ENCODE measurements at regions not wholly inside any gene's neighbourhood (a gene's known extent, or its start where the extent isn't known, plus 50 kb on each side); places are given as distances from the start of the nearest gene placed in this dataset.
A peak's percentile ranks its signal among the peaks of the same experiment; 100 is the strongest.

- FAIRE-seq (no peak), DNase-seq (ENCODE audit: low read depth) (peak; percentile 73)
- TF ChIP-seq, protein P1, sequence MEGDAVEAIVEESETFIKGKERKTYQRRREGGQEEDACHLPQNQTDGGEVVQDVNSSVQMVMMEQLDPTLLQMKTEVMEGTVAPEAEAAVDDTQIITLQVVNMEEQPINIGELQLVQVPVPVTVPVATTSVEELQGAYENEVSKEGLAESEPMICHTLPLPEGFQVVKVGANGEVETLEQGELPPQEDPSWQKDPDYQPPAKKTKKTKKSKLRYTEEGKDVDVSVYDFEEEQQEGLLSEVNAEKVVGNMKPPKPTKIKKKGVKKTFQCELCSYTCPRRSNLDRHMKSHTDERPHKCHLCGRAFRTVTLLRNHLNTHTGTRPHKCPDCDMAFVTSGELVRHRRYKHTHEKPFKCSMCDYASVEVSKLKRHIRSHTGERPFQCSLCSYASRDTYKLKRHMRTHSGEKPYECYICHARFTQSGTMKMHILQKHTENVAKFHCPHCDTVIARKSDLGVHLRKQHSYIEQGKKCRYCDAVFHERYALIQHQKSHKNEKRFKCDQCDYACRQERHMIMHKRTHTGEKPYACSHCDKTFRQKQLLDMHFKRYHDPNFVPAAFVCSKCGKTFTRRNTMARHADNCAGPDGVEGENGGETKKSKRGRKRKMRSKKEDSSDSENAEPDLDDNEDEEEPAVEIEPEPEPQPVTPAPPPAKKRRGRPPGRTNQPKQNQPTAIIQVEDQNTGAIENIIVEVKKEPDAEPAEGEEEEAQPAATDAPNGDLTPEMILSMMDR (IDR thresholded peaks at IDR 0.05; ENCODE audit: insufficient read depth, low read length, severe bottlenecking), result no peak
- Histone ChIP-seq H3K4me3 (ENCODE audit: low read depth, low read length) (no peak overlapping the region), H3K36me3 (ENCODE audit: control insufficient read depth, insufficient read depth, low read length) (no peaks in the 10 kb centered on the region), H3K27me3 (ENCODE audit: control insufficient read depth, insufficient read depth, low read length) (no peaks in the 10 kb centered on the region)
Observed at GRCh38 chr14:26773906-26774593, 176.2 kb upstream of the NOVA1 start.

- no peak for FAIRE-seq
- H3K4me3 ChIP-seq (ENCODE audit: low read depth, low read length), result no peak overlapping the region
- DNase-seq (ENCODE audit: low read depth), result peak; percentile 64
- TF ChIP-seq, protein P1 (IDR thresholded peaks at IDR 0.05; ENCODE audit: insufficient read depth, low read length, severe bottlenecking), result no peak
- no peaks in the 10 kb centered on the region for H3K36me3 ChIP-seq (ENCODE audit: control insufficient read depth, insufficient read depth, low read length)
- no peaks in the 10 kb centered on the region for H3K27me3 ChIP-seq (ENCODE audit: control insufficient read depth, insufficient read depth, low read length)
Observed at GRCh38 chr14:26775765-26776563, 178.1 kb upstream of the NOVA1 start.

DNA sequence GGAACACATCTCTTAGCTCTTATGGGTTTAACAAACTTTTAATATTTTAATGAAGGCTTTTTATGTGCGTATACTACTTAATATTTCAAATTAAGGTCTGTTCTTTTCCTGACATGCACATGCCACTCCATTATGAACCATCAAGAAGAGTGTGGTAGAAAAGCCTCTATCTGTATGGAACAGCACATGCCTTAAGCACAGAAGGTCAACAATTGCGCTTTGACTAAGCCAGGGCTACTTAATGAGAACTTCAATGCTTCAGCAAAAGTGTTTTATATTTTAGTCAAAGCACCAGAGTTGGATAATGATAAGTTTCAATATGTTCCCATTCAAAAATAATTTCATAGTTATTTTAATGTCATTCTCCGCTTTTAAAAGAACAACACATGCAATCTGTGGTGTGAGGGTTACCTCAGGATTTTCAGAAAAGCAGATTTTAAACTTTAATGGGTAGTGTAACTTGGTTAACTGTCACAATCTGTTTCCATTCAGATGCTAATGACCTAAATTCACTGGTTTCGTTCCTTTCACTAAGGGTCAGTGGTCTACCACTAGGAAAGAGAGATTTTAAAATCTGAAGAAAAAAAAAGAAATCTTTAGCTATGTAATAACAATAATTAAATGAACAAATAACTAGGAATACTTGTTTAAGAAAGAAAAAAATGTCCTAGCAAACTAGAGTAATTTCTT lies 193.4 kb upstream of the NOVA1 start:
- TF ChIP-seq, protein P1 (IDR thresholded peaks at IDR 0.05; ENCODE audit: insufficient read depth, low read length, severe bottlenecking), result no peak
- no peak overlapping the region for H3K4me3 ChIP-seq (ENCODE audit: low read depth, low read length)
- H3K27me3 ChIP-seq (ENCODE audit: control insufficient read depth, insufficient read depth, low read length), result no peaks in the 10 kb centered on the region
- no peak for FAIRE-seq
- DNase-seq (ENCODE audit: low read depth), result no peak
- no peaks in the 10 kb centered on the region for H3K36me3 ChIP-seq (ENCODE audit: control insufficient read depth, insufficient read depth, low read length)

- no peaks in the 10 kb centered on the region for H3K36me3 ChIP-seq (ENCODE audit: control insufficient read depth, insufficient read depth, low read length)
- DNase-seq (ENCODE audit: low read depth) (peak; percentile 17), FAIRE-seq (no peak)
Observed at GRCh38 chr14:26794731-26795130, 196.9 kb upstream of the NOVA1 start.

DNA sequence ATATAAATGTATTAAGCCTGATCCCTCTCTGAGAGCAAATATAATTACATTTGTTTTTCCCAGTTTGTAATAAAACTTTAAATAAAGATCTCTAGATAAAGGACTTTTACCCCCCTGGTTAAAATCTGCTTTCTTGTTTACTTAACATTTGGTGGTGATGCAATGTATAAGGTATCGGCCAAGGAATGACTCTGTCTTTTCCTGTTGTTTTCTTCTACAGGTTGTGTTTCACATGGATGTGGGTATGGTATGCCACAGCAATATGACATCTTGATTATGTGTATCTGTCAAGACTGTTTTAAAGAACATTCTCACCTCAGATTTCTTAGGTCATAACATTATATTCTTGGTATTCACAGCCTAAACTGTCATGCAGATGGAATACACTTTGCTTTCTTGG lies 210.6 kb upstream of the NOVA1 start:
- TF ChIP-seq, protein P1 (IDR thresholded peaks at IDR 0.05; ENCODE audit: insufficient read depth, low read length, severe bottlenecking), result no peak
- H3K4me3 ChIP-seq (ENCODE audit: low read depth, low read length), result no peak overlapping the region
- no peaks in the 10 kb centered on the region for H3K36me3 ChIP-seq (ENCODE audit: control insufficient read depth, insufficient read depth, low read length)
- H3K27me3 ChIP-seq (ENCODE audit: control insufficient read depth, insufficient read depth, low read length), result no peaks in the 10 kb centered on the region
- FAIRE-seq (no peak), DNase-seq (ENCODE audit: low read depth) (peak; percentile 44)

More at GRCh38 chr14:26794731-26795130, 196.9 kb upstream of the NOVA1 start:
- Histone ChIP-seq H3K27me3 (ENCODE audit: control insufficient read depth, insufficient read depth, low read length) (no peaks in the 10 kb centered on the region), H3K4me3 (ENCODE audit: low read depth, low read length) (no peak overlapping the region)
- TF ChIP-seq, protein P1 (IDR thresholded peaks at IDR 0.05; ENCODE audit: insufficient read depth, low read length, severe bottlenecking), result no peak

All from bronchial epithelial cell (primary cell).